Endothelial cell of umbilical vein (primary cell): ENCODE measurements at regions not wholly inside any gene's neighbourhood (a gene's known extent, or its start where the extent isn't known, plus 50 kb on each side); places are given as distances from the start of the nearest gene placed in this dataset.

Experiments
- CTCF ChIP-seq, 2 donors: IDR thresholded peaks; 1 replicate in 1 of 2; 2 replicates in 1 of 2; pipeline ENCODE4 v1.5.1; 2011; ENCODE audit warnings: low read length in 2 of 2, mild to moderate bottlenecking in 2 of 2, moderate library complexity in 2 of 2, control low read depth in 1 of 2, inconsistent platforms in 1 of 2, low read depth in 1 of 2; ENCODE audit not compliant: insufficient read depth in 1 of 2; ENCODE audit errors: extremely low read depth in 1 of 2
- EZH2 ChIP-seq: IDR thresholded peaks from 2 replicates; pipeline ENCODE4 v1.6.1; 2012; ENCODE audit warnings: borderline replicate concordance, low read depth, mild to moderate bottlenecking, moderate library complexity, low read length, inconsistent platforms; ENCODE audit not compliant: severe bottlenecking
- FOS ChIP-seq: IDR thresholded peaks from 2 replicates; pipeline ENCODE4 v1.6.1; 2011; ENCODE audit warnings: mild to moderate bottlenecking, low read length, moderate library complexity, borderline replicate concordance; ENCODE audit not compliant: insufficient read depth
- GATA2 ChIP-seq: IDR thresholded peaks from 2 replicates; pipeline ENCODE4 v1.7.0; 2011; ENCODE audit warnings: low read depth, mild to moderate bottlenecking, moderate library complexity, mixed read lengths, low read length; ENCODE audit not compliant: insufficient read length, insufficient read depth
- JUN ChIP-seq: IDR thresholded peaks from 2 replicates; pipeline ENCODE4 v1.6.1; 2011; ENCODE audit warnings: borderline replicate concordance, low read depth; ENCODE audit not compliant: insufficient read length, insufficient read depth
- MYC ChIP-seq: IDR thresholded peaks from one replicate; pipeline ENCODE4 v1.6.1; 2011; ENCODE audit warnings: mild to moderate bottlenecking, low read depth, low read length
- POLR2A ChIP-seq: IDR thresholded peaks from 2 replicates; pipeline ENCODE4 v1.6.1; 2012; ENCODE audit warnings: low read depth, mild to moderate bottlenecking, control low read depth, low read length

GRCh38 chr5:58066557-58066956 is 393.3 kb downstream of the PLK2 start:
- TF ChIP-seq CTCF (IDR thresholded peaks at IDR 0.05; ENCODE audit: extremely low read depth in 1 of 2, insufficient read depth in 1 of 2, low read depth in 1 of 2, low read length in 2 of 2) (no peak), MYC (no peak), EZH2 (no peak), POLR2A (no peak), FOS (no peak), JUN (no peak), GATA2 (no peak)
